HCT116 (cell line): ENCODE measurements at regions not wholly inside any gene's neighbourhood (a gene's known extent, or its start where the extent isn't known, plus 50 kb on each side); places are given as distances from the start of the nearest gene placed in this dataset.

Experiments
- CTCF ChIP-seq, 3 experiments: fragments of 200-600 bp in 1 of 3; sonication (generic) in 1 of 3; IDR thresholded peaks in 2 of 3; conservative IDR thresholded peaks in 1 of 3; 2 replicates each; pipeline ENCODE4 v1.5.1; 2012 to 2017; ENCODE audit warnings: low read depth in 2 of 3, low read length in 2 of 3, antibody characterized with exemption in 1 of 3, borderline replicate concordance in 1 of 3, control low read depth in 1 of 3, mild to moderate bottlenecking in 1 of 3, mixed read lengths in 1 of 3, mixed run types in 1 of 3, moderate library complexity in 1 of 3; ENCODE audit not compliant: insufficient read depth in 1 of 3
- ELF1 ChIP-seq: IDR thresholded peaks from 2 replicates; pipeline ENCODE4 v1.6.1; 2012; ENCODE audit warnings: low read depth, borderline replicate concordance
- EZH2 ChIP-seq: fragments of 200-600 bp; sonication (generic); IDR thresholded peaks from 2 replicates; pipeline ENCODE4 v1.6.1; 2017; ENCODE audit warnings: antibody characterized with exemption, mixed run types
- POLR2A ChIP-seq: IDR thresholded peaks from 2 replicates; pipeline ENCODE4 v1.7.0; 2011; ENCODE audit warnings: borderline replicate concordance; ENCODE audit not compliant: insufficient read depth, insufficient read length; ENCODE audit errors: extremely low read depth
- POLR2AphosphoS5 ChIP-seq: IDR thresholded peaks from 2 replicates; pipeline ENCODE4 v1.6.1; 2011; ENCODE audit warnings: mild to moderate bottlenecking, low read depth, low read length, moderate library complexity
- TCF7L2 ChIP-seq: IDR thresholded peaks from 2 replicates; pipeline ENCODE4 v1.7.0; 2011; ENCODE audit warnings: borderline replicate concordance, inconsistent platforms; ENCODE audit not compliant: insufficient read depth, insufficient read length; ENCODE audit errors: extremely low read depth

- TF ChIP-seq CTCF (IDR thresholded peaks at IDR 0.05 in 2 of 3, conservative IDR thresholded peaks at IDR 0.05 in 1 of 3; ENCODE audit: borderline replicate concordance in 1 of 3, insufficient read depth in 1 of 3, low read depth in 2 of 3, low read length in 2 of 3) (peak in 2 of 3 experiments; percentile 27 to 30; a peak in 2 of 6 replicates), EZH2 (no peak), TCF7L2 (no peak), POLR2A (no peak), ELF1 (no peak), POLR2AphosphoS5 (no peak)
Measured at GRCh38 chr16:79997257-79997656, 396.7 kb upstream of the MAF start.
